Psoas muscle (tissue), 7 donors: ENCODE measurements at regions not wholly inside any gene's neighbourhood (a gene's known extent, or its start where the extent isn't known, plus 50 kb on each side); places are given as distances from the start of the nearest gene placed in this dataset.

Experiments
- ATAC-seq, 4 donors: fragments of 200-7000 bp; cut with Tn5 transposase; one replicate each; pipeline ENCODE4 v1.9.1; 2020; ENCODE audit warnings: moderate library complexity in 3 of 4, mild to moderate bottlenecking in 2 of 4
- DNase-seq, 2 donors: peaks; one replicate each; pipeline ENCODE4 v3.0.0-alpha.2; 2020
- H3K27ac ChIP-seq: fragments of 200-600 bp; one replicate; pipeline ENCODE4 v1.8.0; 2022
- H3K27me3 ChIP-seq, 3 donors: fragments of 200-600 bp in 1 of 3; one replicate each; pipeline versions ENCODE4 v1.6.1 to v1.8.0; 2013 to 2022; ENCODE audit warnings: low read length in 2 of 3, mild to moderate bottlenecking in 2 of 3, moderate library complexity in 1 of 3; ENCODE audit not compliant: insufficient read depth in 3 of 3
- H3K36me3 ChIP-seq, 2 donors: fragments of 200-600 bp in 1 of 2; one replicate each; pipeline versions ENCODE4 v1.6.1 to v1.8.0; 2013 to 2022; ENCODE audit warnings: low read depth in 1 of 2, mild to moderate bottlenecking in 1 of 2, moderate library complexity in 1 of 2; ENCODE audit not compliant: insufficient read depth in 1 of 2
- H3K4me1 ChIP-seq: fragments of 200-600 bp; one replicate; pipeline ENCODE4 v1.8.0; 2022
- H3K4me3 ChIP-seq: fragments of 200-600 bp; one replicate; pipeline ENCODE4 v1.8.0; 2022; ENCODE audit warnings: mild to moderate bottlenecking
- H3K9me3 ChIP-seq: fragments of 200-600 bp; one replicate; pipeline ENCODE4 v1.8.0; 2022
- WGBS, 3 donors: extraction: QIAGEN DNeasy Blood & Tissue Kit; methylation state at CpG; one replicate each; pipeline versions ENCODE4 v1.1.6 to v1.1.7; 2013; 5-methylcytosine and 5-hydroxymethylcytosine counted together
- intact Hi-C, 2 donors: fragments of 100-400 bp; cut with DNase I; formaldehyde crosslinking; loops; one replicate each; pipeline versions ENCODE4 v1.11.0 to v1.14.2; 2022
- TF ChIP-seq, protein P1 (sequence below): fragments of 200-600 bp; IDR thresholded peaks from one replicate; pipeline ENCODE4 v1.8.0; 2022; ENCODE audit warnings: antibody characterized with exemption
- donor health status: healthy with polysubstance abuse.
- donor health status: DM: no; HTN: no; CAD: no; lungs with moderate emphysema.
- donor health status: Bipolar disorder and iron deficiency.
- donor health status: healthy.
- donor health status: DM: yes; HTN: yes; CAD: no.
- donor health status: DM: no; HTN: no; CAD: no.
- donor health status: DM: yes; HTN: yes; CAD: no.

DNA sequence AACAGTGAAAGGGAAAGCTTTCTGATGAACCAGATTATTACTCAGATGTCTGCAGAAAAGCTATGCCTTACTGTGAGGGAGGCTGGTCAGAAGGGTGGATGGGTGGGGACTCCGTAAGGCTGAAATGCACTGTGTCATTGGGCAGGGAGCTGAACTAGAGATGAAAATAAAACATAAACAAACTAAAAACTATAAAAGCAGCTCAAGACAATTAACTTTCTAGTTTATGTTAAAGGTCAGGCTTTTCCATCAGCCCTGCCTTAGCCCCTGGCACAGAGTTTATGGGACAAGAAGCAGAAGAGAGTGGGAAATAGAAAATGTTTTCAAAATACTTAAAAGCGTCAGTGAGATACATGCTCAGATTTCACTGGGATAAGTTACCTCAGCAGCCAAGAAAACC, 310.0 kb upstream of the UBE2E2 start:
- peaks cover 6% of the 10 kb centered on the region for H3K4me1 ChIP-seq
- no peak overlapping the region for H3K4me3 ChIP-seq
- no peaks in the 10 kb centered on the region for H3K36me3 ChIP-seq
- DNase-seq, result no peak
- WGBS, 3 donors, result 48 to 53% (median 50%) methylated on average over 2 of the region's 2 CpGs
- H3K9me3 ChIP-seq, result no peaks in the 10 kb centered on the region
- TF ChIP-seq, protein P1, sequence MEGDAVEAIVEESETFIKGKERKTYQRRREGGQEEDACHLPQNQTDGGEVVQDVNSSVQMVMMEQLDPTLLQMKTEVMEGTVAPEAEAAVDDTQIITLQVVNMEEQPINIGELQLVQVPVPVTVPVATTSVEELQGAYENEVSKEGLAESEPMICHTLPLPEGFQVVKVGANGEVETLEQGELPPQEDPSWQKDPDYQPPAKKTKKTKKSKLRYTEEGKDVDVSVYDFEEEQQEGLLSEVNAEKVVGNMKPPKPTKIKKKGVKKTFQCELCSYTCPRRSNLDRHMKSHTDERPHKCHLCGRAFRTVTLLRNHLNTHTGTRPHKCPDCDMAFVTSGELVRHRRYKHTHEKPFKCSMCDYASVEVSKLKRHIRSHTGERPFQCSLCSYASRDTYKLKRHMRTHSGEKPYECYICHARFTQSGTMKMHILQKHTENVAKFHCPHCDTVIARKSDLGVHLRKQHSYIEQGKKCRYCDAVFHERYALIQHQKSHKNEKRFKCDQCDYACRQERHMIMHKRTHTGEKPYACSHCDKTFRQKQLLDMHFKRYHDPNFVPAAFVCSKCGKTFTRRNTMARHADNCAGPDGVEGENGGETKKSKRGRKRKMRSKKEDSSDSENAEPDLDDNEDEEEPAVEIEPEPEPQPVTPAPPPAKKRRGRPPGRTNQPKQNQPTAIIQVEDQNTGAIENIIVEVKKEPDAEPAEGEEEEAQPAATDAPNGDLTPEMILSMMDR, result no peak
- intact Hi-C loops, result loop anchor here in 1 of 2 donors (5.0 kb wide), 1 partner anchor 336 kb away; no protein-coding TSS in a partner anchor
- no peak for ATAC-seq
- H3K27me3 ChIP-seq, result peaks cover 0 to under 1% (median 0%) of the 10 kb centered on the region in 3 donors
- H3K27ac ChIP-seq, result no peak overlapping the region

DNA sequence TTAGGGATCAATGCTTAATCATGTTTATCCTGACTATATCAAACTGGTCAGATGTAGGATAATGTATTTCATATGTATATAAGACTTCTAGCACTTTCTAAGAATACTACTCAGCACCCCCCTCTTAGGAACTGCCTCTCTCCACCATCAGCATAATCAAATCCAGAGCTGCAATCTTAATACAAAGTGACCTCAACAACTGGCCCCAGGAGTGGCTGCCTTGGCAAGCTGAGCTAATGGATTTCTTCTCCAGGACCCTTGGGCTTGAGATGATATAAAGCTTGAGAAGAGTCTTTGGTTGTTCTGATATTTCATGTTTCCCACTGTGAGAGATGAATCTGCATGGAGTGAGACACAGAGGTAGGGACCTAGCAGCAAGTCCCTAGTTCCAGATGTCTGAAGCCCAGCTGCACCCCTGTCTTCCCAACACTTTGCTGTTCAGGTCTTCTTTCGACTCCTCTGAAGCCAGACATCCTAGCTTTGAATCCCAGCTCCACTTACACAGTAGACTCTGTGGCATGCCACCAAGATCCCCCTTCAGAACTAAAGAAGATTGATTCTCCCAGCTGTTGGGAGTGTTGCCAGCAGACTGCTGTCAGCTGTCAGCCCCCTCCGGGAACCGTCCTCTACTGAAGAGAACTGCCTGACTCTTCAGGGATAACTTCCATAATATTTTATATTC, 309.3 kb upstream of the UBE2E2 start:
- Histone ChIP-seq H3K27me3 (peaks cover 0 to 2% (median 0%) of the 10 kb centered on the region in 3 donors), H3K27ac (no peak overlapping the region), H3K4me1 (peaks cover 7% of the 10 kb centered on the region), H3K36me3 (no peaks in the 10 kb centered on the region), H3K4me3 (no peak overlapping the region), H3K9me3 (no peaks in the 10 kb centered on the region)
- ATAC-seq, result peak; percentile 10 to 53 (median 36)
- TF ChIP-seq, protein P1, result no peak
- no peak for DNase-seq
- 12 to 14% (median 13%) methylated on average over 3 of the region's 3 CpGs for WGBS, 3 donors
- intact Hi-C loops, result loop anchor here in 1 of 2 donors (5.0 kb wide), 1 partner anchor 336 kb away; no protein-coding TSS in a partner anchor

DNA sequence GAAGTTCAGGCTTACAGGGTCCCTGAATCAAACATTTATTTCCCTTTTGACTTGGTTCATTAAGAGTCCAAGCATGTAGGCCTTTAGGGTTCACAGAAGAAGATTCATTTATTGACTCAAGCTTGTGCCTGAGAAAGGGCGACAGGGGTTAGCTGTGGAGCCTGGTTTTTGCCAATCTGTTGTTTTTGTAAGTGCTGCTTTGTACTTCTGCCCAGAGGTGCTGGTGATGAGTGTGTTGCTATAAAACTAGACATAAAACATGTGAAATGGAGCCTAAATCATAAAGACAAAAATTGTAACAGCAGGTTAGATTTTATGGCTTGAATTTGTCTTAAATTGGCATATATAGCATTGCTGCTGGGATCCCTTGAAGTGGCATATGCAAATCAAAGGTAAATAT, 308.3 kb upstream of the UBE2E2 start:
- H3K4me1 ChIP-seq, result peaks cover 7% of the 10 kb centered on the region
- DNase-seq (no peak), ATAC-seq (no peak)
- no peaks in the 10 kb centered on the region for H3K9me3 ChIP-seq
- TF ChIP-seq, protein P1, result no peak
- H3K4me3 ChIP-seq, result no peak overlapping the region
- intact Hi-C loops, result loop anchor here in 1 of 2 donors (5.0 kb wide), 1 partner anchor 338 kb away; no protein-coding TSS in a partner anchor
- 65 to 81% (median 69%) methylated on average over 1 of the region's 1 CpG for WGBS, 3 donors
- no peak overlapping the region for H3K27ac ChIP-seq
- H3K27me3 ChIP-seq, result peaks cover 0 to 2% (median 0%) of the 10 kb centered on the region in 3 donors
- no peaks in the 10 kb centered on the region for H3K36me3 ChIP-seq

- Histone ChIP-seq H3K4me1 (peaks cover 7% of the 10 kb centered on the region), H3K4me3 (no peak overlapping the region), H3K27me3 (peaks cover 0 to 2% (median 0%) of the 10 kb centered on the region in 3 donors), H3K27ac (no peak overlapping the region), H3K36me3 (no peaks in the 10 kb centered on the region), H3K9me3 (no peaks in the 10 kb centered on the region)
- WGBS, 3 donors, result 97 to 99% (median 98%) methylated on average over 3 of the region's 3 CpGs
- DNase-seq, result no peak
- intact Hi-C loops, result no loop called here
- TF ChIP-seq, protein P1, result no peak
- no peak for ATAC-seq
Observed at GRCh38 chr3:22895671-22896070, 307.5 kb upstream of the UBE2E2 start.
